ENCODE measurements at regions not wholly inside any gene's neighbourhood (a gene's known extent, or its start where the extent isn't known, plus 50 kb on each side); places are given as distances from the start of the nearest gene placed in this dataset.
A peak's percentile ranks its signal among the peaks of the same experiment; 100 is the strongest.

DNA sequence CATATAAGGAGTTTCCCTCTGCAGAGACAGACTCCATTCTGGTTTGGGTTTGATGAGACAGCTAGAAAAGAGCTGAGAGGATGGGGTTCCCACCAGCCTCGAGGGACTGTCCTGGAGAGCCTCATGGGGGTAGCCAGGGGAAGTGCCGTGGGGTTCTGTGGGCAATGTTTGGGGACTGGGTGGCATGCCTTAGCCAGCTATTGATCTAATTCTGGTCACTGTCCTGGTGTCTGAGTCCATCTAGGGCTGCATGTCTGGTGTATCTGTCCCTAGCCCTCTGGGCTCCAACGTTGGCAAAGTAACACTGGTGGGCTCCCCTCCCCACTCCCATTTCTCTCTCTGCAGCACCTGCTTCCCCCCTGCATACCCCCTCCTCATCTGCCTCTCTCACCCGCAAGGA lies 135.4 kb downstream of the SMIM20 start:
- ATAC-seq, result no peak
- no peak overlapping the region for H3K4me3 ChIP-seq

DNA sequence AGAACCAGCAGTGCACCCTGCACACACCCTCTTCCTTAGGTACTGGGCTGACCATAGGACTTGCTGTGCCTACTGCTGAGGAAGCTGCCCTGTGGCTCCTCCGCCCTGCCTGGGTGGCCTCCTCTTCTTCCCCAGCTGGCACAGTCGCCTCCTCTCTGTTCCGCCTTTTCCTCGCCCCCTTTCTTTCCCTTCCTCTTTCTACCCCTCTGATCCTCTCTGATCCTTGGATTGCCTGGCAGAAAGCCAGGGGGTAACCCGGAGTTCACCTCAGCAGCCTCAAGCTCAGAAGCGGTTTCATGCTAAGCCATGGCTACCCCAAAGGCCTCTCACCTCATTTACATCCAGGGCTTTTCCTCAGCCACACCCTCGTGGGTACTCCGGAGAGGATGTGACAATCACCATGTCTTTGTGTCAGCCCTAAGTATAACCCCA lies 136.2 kb downstream of the SMIM20 start:
- Histone ChIP-seq H3K4me3 (no peak overlapping the region), H3K27me3 (no peaks in the 10 kb centered on the region), H3K4me1 (no peaks in the 10 kb centered on the region), H3K27ac (no peak overlapping the region), H3K36me3 (no peaks in the 10 kb centered on the region), H3K9me3 (no peaks in the 10 kb centered on the region)
- no peak for TF ChIP-seq POLR2A (IDR thresholded peaks at IDR 0.05)
- TF ChIP-seq, protein P1, sequence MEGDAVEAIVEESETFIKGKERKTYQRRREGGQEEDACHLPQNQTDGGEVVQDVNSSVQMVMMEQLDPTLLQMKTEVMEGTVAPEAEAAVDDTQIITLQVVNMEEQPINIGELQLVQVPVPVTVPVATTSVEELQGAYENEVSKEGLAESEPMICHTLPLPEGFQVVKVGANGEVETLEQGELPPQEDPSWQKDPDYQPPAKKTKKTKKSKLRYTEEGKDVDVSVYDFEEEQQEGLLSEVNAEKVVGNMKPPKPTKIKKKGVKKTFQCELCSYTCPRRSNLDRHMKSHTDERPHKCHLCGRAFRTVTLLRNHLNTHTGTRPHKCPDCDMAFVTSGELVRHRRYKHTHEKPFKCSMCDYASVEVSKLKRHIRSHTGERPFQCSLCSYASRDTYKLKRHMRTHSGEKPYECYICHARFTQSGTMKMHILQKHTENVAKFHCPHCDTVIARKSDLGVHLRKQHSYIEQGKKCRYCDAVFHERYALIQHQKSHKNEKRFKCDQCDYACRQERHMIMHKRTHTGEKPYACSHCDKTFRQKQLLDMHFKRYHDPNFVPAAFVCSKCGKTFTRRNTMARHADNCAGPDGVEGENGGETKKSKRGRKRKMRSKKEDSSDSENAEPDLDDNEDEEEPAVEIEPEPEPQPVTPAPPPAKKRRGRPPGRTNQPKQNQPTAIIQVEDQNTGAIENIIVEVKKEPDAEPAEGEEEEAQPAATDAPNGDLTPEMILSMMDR (IDR thresholded peaks at IDR 0.05 in 4 of 5, conservative IDR thresholded peaks at IDR 0.05 in 1 of 5), result no peak
- intact Hi-C loops (cut with DNase I; ENCODE audit: low total_unique reads), result no loop called here
- peak; percentile 34 to 53 for DNase-seq
- in situ Hi-C loops (cut with MboI; ENCODE audit: low sequenced_read_pairs in 4 of 4), result no loop called here
- peak in 1 of 2 donors; percentile 28 for ATAC-seq

More for the DNA sequence above, 135.4 kb downstream of the SMIM20 start:
- DNase-seq, result no peak
- no peak for TF ChIP-seq POLR2A (IDR thresholded peaks at IDR 0.05)
- TF ChIP-seq, protein P1 (IDR thresholded peaks at IDR 0.05 in 4 of 5, conservative IDR thresholded peaks at IDR 0.05 in 1 of 5), result no peak
- Histone ChIP-seq H3K27ac (peak overlapping the region; percentile 63 to 75 (median 66)), H3K36me3 (no peaks in the 10 kb centered on the region), H3K27me3 (no peaks in the 10 kb centered on the region), H3K9me3 (no peaks in the 10 kb centered on the region), H3K4me1 (no peaks in the 10 kb centered on the region)
- in situ Hi-C loops (cut with MboI; ENCODE audit: low sequenced_read_pairs in 4 of 4) (loop anchor here in 1 of 4 donors (25.0 kb wide), 1 partner anchor 112 kb away; no protein-coding TSS in a partner anchor), intact Hi-C loops (cut with DNase I; ENCODE audit: low total_unique reads) (no loop called here)

DNA sequence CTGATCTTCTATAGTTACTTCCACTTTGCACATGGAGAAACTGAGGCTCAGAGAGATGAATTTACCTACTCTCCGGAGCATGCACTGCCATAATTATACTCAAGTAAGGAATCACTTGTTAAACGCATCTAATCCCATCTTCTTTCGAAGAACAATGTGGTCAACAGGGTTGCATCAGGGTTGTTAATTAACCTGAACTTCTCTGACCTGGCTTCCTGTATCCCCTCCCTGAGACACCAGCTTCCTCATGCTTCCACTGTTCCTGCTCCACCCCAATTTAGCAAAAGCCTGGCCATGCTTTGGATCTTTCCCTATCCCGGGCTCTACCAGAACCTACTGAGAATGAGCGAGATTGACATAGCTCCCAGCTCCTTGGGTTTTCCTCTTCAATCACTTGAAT lies 136.7 kb downstream of the SMIM20 start:
- H3K27me3 ChIP-seq, result no peaks in the 10 kb centered on the region
- no peak for ATAC-seq
- no peak overlapping the region for H3K27ac ChIP-seq
- in situ Hi-C loops (cut with MboI; ENCODE audit: low sequenced_read_pairs in 4 of 4) (no loop called here), intact Hi-C loops (cut with DNase I; ENCODE audit: low total_unique reads) (no loop called here)
- H3K36me3 ChIP-seq, result no peaks in the 10 kb centered on the region
- H3K4me3 ChIP-seq, result no peak overlapping the region
- no peak for TF ChIP-seq POLR2A (IDR thresholded peaks at IDR 0.05)
- TF ChIP-seq, protein P1 (IDR thresholded peaks at IDR 0.05 in 4 of 5, conservative IDR thresholded peaks at IDR 0.05 in 1 of 5), result no peak
- DNase-seq, result no peak
- H3K9me3 ChIP-seq, result no peaks in the 10 kb centered on the region
- H3K4me1 ChIP-seq, result no peaks in the 10 kb centered on the region

DNA sequence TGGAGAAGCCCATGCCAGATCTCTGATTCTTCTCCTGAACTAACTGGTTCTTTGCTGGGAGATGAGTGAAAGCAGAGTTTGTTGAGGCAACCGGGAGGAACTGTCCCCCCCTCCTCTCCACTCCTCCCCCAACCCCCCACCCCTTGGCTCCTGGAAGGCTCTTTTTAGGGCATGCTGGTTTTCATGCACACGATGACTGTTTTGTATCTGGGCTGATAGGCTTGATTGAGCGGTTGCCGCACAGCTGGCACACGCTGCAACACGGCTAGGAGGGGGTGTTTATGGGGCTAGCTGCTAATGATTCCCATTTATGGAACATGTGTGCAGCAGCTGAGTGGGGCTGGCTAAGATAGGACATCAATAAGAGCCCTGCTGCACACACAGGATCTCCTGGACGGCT lies 137.2 kb downstream of the SMIM20 start:
- H3K4me3 ChIP-seq, result no peak overlapping the region
- no peak for DNase-seq
- no peak for TF ChIP-seq POLR2A (IDR thresholded peaks at IDR 0.05)
- TF ChIP-seq, protein P1 (IDR thresholded peaks at IDR 0.05 in 4 of 5, conservative IDR thresholded peaks at IDR 0.05 in 1 of 5), result no peak
- intact Hi-C loops (cut with DNase I; ENCODE audit: low total_unique reads) (no loop called here), in situ Hi-C loops (cut with MboI; ENCODE audit: low sequenced_read_pairs in 4 of 4) (no loop called here)
- ATAC-seq, result no peak
- no peaks in the 10 kb centered on the region for H3K36me3 ChIP-seq
- no peaks in the 10 kb centered on the region for H3K4me1 ChIP-seq
- no peaks in the 10 kb centered on the region for H3K9me3 ChIP-seq
- no peaks in the 10 kb centered on the region for H3K27me3 ChIP-seq
- no peak overlapping the region for H3K27ac ChIP-seq
